WTC11 (cell line): ENCODE measurements at regions not wholly inside any gene's neighbourhood (a gene's known extent, or its start where the extent isn't known, plus 50 kb on each side); places are given as distances from the start of the nearest gene placed in this dataset.

ENCODE experiments used
- ATAC-seq: fragments of 200-7000 bp; cut with Tn5 transposase; 2 replicates; pipeline ENCODE4 v1.10.0; 2021; ENCODE audit warnings: mild to moderate bottlenecking, moderate library complexity
- CTCF ChIA-PET: fragments of 300-600 bp; sonication (Branson Sonifier 250); formaldehyde crosslinking; loops from one replicate; lab custom pipeline; 2021; ENCODE audit warnings: antibody characterized with exemption; lab: Charles Lee
- POLR2A ChIA-PET: fragments of 350-600 bp; sonication (Branson Sonifier 250); formaldehyde crosslinking; loops from one replicate; lab custom pipeline; 2021; ENCODE audit warnings: antibody characterized with exemption; lab: Charles Lee
- DNase-seq: peaks from one replicate; pipeline ENCODE4 v3.0.0; 2021; ENCODE audit warnings: low spot score
- H3K27ac Mint-ChIP-seq: 2 replicates; pipeline ENCODE4 v1.8.0; 2021; ENCODE audit warnings: mixed read lengths
- H3K27me3 Mint-ChIP-seq: 2 replicates; pipeline ENCODE4 v1.8.0; 2021; ENCODE audit warnings: low read depth, mild to moderate bottlenecking, moderate library complexity, mixed read lengths
- H3K36me3 Mint-ChIP-seq: 2 replicates; pipeline ENCODE4 v1.8.0; 2021; ENCODE audit warnings: mixed read lengths
- H3K4me1 Mint-ChIP-seq: 2 replicates; pipeline ENCODE4 v1.8.0; 2022; ENCODE audit warnings: mixed read lengths
- H3K4me3 Mint-ChIP-seq: 2 replicates; pipeline ENCODE4 v1.8.0; 2021; ENCODE audit warnings: mild to moderate bottlenecking, moderate library complexity, mixed read lengths
- H3K9me3 Mint-ChIP-seq: 2 replicates; pipeline ENCODE4 v1.8.0; 2021; ENCODE audit warnings: mixed read lengths
- ARID4B ChIP-seq: sonication (generic); formaldehyde crosslinking; IDR thresholded peaks from 2 replicates; pipeline ENCODE4 v1.8.0; 2023; ENCODE audit warnings: missing genetic modification reagents, mild to moderate bottlenecking, borderline replicate concordance
- ATF3 ChIP-seq: sonication (generic); formaldehyde crosslinking; conservative IDR thresholded peaks from 2 replicates; pipeline ENCODE4 v1.8.1; 2022; ENCODE audit warnings: mild to moderate bottlenecking, missing genetic modification reagents
- CREB1 ChIP-seq: sonication (generic); formaldehyde crosslinking; IDR thresholded peaks from 2 replicates; pipeline ENCODE4 v1.8.0; 2023; ENCODE audit warnings: mild to moderate bottlenecking, missing genetic modification reagents
- GABPB1 ChIP-seq: sonication (generic); formaldehyde crosslinking; IDR thresholded peaks from 2 replicates; pipeline ENCODE4 v1.8.1; 2023; ENCODE audit warnings: mild to moderate bottlenecking, missing genetic modification reagents
- GRHL2 ChIP-seq: fragments of 250-450 bp; sonication (Bioruptor Pico); IDR thresholded peaks from 2 replicates; pipeline ENCODE4 v1.8.0; 2022; ENCODE audit warnings: mild to moderate bottlenecking, moderate library complexity; ENCODE audit not compliant: insufficient replicate concordance, severe bottlenecking
- HMGA2 ChIP-seq: fragments of 250-450 bp; sonication (Bioruptor Pico); IDR thresholded peaks from 2 replicates; pipeline ENCODE4 v1.4.0; 2021; ENCODE audit warnings: mild to moderate bottlenecking, moderate library complexity
- IRF2 ChIP-seq: sonication (generic); formaldehyde crosslinking; IDR thresholded peaks from 2 replicates; pipeline ENCODE4 v1.8.0; 2022; ENCODE audit warnings: low read depth, missing genetic modification reagents, borderline replicate concordance
- JAZF1 ChIP-seq: fragments of 250-450 bp; sonication (Bioruptor Pico); IDR thresholded peaks from 2 replicates; pipeline ENCODE4 v1.9.0; 2021; ENCODE audit warnings: moderate library complexity, mild to moderate bottlenecking, inconsistent platforms
- JUN ChIP-seq: sonication (generic); formaldehyde crosslinking; IDR thresholded peaks from 2 replicates; pipeline ENCODE4 v1.8.0; 2023; ENCODE audit warnings: mild to moderate bottlenecking, missing genetic modification reagents
- NR1H2 ChIP-seq: sonication (generic); formaldehyde crosslinking; IDR thresholded peaks from 2 replicates; pipeline ENCODE4 v1.9.0; 2021; ENCODE audit warnings: mild to moderate bottlenecking, moderate library complexity, missing genetic modification reagents
- SOX15 ChIP-seq: fragments of 250-450 bp; sonication (Bioruptor Pico); IDR thresholded peaks from 2 replicates; pipeline ENCODE4 v1.9.0; 2021; ENCODE audit warnings: mild to moderate bottlenecking
- STAT6 ChIP-seq: sonication (generic); formaldehyde crosslinking; conservative IDR thresholded peaks from 2 replicates; pipeline ENCODE4 v1.8.1; 2023; ENCODE audit warnings: mild to moderate bottlenecking, low read depth, missing genetic modification reagents, moderate library complexity
- TCF7 ChIP-seq: sonication (generic); formaldehyde crosslinking; IDR thresholded peaks from 2 replicates; pipeline ENCODE4 v1.8.0; 2022; ENCODE audit warnings: mild to moderate bottlenecking, low read depth, missing genetic modification reagents, moderate library complexity
- TEAD1 ChIP-seq: sonication (generic); formaldehyde crosslinking; IDR thresholded peaks from 2 replicates; pipeline ENCODE4 v1.8.0; 2022; ENCODE audit warnings: mild to moderate bottlenecking, missing genetic modification reagents
- ZNF317 ChIP-seq: sonication (generic); formaldehyde crosslinking; IDR thresholded peaks from 2 replicates; pipeline ENCODE4 v1.8.1; 2023; ENCODE audit warnings: low read depth, mild to moderate bottlenecking, moderate library complexity, missing genetic modification reagents, borderline replicate concordance
- ZNF512 ChIP-seq: sonication (generic); formaldehyde crosslinking; IDR thresholded peaks from 2 replicates; pipeline ENCODE4 v1.8.1; 2022; ENCODE audit warnings: missing genetic modification reagents, borderline replicate concordance
- TF ChIP-seq, protein P1 (sequence below): sonication (generic); formaldehyde crosslinking; IDR thresholded peaks from 2 replicates; pipeline ENCODE4 v1.8.1; 2022; ENCODE audit warnings: mild to moderate bottlenecking, missing genetic modification reagents, moderate library complexity, borderline replicate concordance

GRCh38 chrX:38887222-38887621, 86.0 kb downstream of the MID1IP1 start:
- no peak overlapping the region for H3K27ac Mint-ChIP-seq
- CTCF ChIA-PET: no interaction called here
- no peak for ATAC-seq
- no peaks in the 10 kb centered on the region for H3K27me3 Mint-ChIP-seq
- peaks cover 8% of the 10 kb centered on the region for H3K4me1 Mint-ChIP-seq
- no peaks in the 10 kb centered on the region for H3K9me3 Mint-ChIP-seq
- no peaks in the 10 kb centered on the region for H3K36me3 Mint-ChIP-seq
- POLR2A ChIA-PET: no interaction called here
- no peak for DNase-seq
- no peak overlapping the region for H3K4me3 Mint-ChIP-seq
- TF ChIP-seq JUN (CRISPR knock-in tag) (no peak), GABPB1 (CRISPR knock-in tag) (no peak), ARID4B (CRISPR knock-in tag) (no peak), GRHL2 (CRISPR knock-in tag) (no peak), ZNF317 (no peak), SOX15 (CRISPR knock-in tag) (no peak), TEAD1 (CRISPR knock-in tag) (no peak), NR1H2 (CRISPR knock-in tag) (no peak), STAT6 (CRISPR knock-in tag) (no peak)
- TF ChIP-seq, all 79 proteins: peak for 0

- POLR2A ChIA-PET: no interaction called here
- no peak for DNase-seq
- H3K36me3 Mint-ChIP-seq: no peaks in the 10 kb centered on the region
- TF ChIP-seq ATF3 (CRISPR knock-in tag): no peak
- TF ChIP-seq JAZF1: no peak
- no peak for TF ChIP-seq ZNF512 (CRISPR knock-in tag)
- TF ChIP-seq TCF7 (CRISPR knock-in tag): no peak
- no peak for TF ChIP-seq IRF2
- TF ChIP-seq, protein P1, sequence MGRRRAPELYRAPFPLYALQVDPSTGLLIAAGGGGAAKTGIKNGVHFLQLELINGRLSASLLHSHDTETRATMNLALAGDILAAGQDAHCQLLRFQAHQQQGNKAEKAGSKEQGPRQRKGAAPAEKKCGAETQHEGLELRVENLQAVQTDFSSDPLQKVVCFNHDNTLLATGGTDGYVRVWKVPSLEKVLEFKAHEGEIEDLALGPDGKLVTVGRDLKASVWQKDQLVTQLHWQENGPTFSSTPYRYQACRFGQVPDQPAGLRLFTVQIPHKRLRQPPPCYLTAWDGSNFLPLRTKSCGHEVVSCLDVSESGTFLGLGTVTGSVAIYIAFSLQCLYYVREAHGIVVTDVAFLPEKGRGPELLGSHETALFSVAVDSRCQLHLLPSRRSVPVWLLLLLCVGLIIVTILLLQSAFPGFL (CRISPR knock-in tag): no peak
- no peak for TF ChIP-seq CREB1 (CRISPR knock-in tag)
- no peak for TF ChIP-seq HMGA2 (CRISPR knock-in tag)
- TF ChIP-seq, all 79 proteins: peak for 0
- CTCF ChIA-PET: no interaction called here
- ATAC-seq: no peak
- Mint-ChIP-seq H3K4me3 (no peak overlapping the region), H3K4me1 (peaks cover 9% of the 10 kb centered on the region), H3K27me3 (no peaks in the 10 kb centered on the region; the same call in 1 of the 2 replicates), H3K27ac (no peak overlapping the region), H3K9me3 (no peaks in the 10 kb centered on the region)
Observed at GRCh38 chrX:38890326-38890725, 89.1 kb downstream of the MID1IP1 start.
